A549 (cell line): ENCODE measurements at regions not wholly inside any gene's neighbourhood (a gene's known extent, or its start where the extent isn't known, plus 50 kb on each side); places are given as distances from the start of the nearest gene placed in this dataset.

Source experiments
- ATAC-seq, 2 experiments: fragments of 200-7000 bp in 1 of 2; fragments of >200 bp in 1 of 2; cut with Nextera tagmentation in 1 of 2; cut with Tn5 transposase in 1 of 2; 3 replicates each; pipeline versions ENCODE4 v1.8.0 to v1.9.1; 2018 to 2020; ENCODE audit warnings: mild to moderate bottlenecking in 1 of 2, moderate library complexity in 1 of 2
- CTCF ChIA-PET: fragments of 300-600 bp; sonication (Branson Sonifier 250); formaldehyde crosslinking; extraction: SDS; loops from one replicate; lab custom pipeline; 2021; ENCODE audit warnings: antibody characterized with exemption, inconsistent platforms; lab: Yijun Ruan, JAX
- POLR2A ChIA-PET: fragments of 350-600 bp; formaldehyde crosslinking; extraction: SDS; loops from one replicate; lab custom pipeline; 2021; ENCODE audit warnings: antibody characterized with exemption, inconsistent platforms; lab: Yijun Ruan, JAX
- DNase-seq, 2 experiments: peaks; one replicate each; pipeline versions ENCODE4 v3.0.0 to v3.0.0-alpha.2; 2011 to 2016; ENCODE audit warnings: low read depth in 1 of 2, low spot score in 1 of 2
- FAIRE-seq: peaks from 2 replicates; lab custom pipeline; 2011; peaks lifted over from hg19 to GRCh38; lab: Jason Lieb, UNC
- H3K27ac ChIP-seq, 2 experiments: fragments of >200 bp; sonication (Bioruptor Twin); formaldehyde crosslinking; 3 replicates each; pipeline ENCODE4 v1.5.1; 2016 to 2017
- H3K4me1 ChIP-seq: fragments of >200 bp; sonication (Bioruptor Twin); formaldehyde crosslinking; 3 replicates; pipeline ENCODE4 v1.6.1; 2016
- H3K4me2 ChIP-seq: fragments of >200 bp; sonication (Bioruptor Twin); formaldehyde crosslinking; 3 replicates; pipeline ENCODE4 v1.6.1; 2016
- H3K4me3 ChIP-seq: fragments of >200 bp; sonication (Bioruptor Twin); formaldehyde crosslinking; 3 replicates; pipeline ENCODE4 v1.5.1; 2016
- H3K9me3 ChIP-seq: fragments of >200 bp; sonication (Bioruptor Twin); formaldehyde crosslinking; 3 replicates; pipeline ENCODE4 v1.6.1; 2016
- CHD2 ChIP-seq: fragments of 150-350 bp; IDR thresholded peaks from 2 replicates; pipeline ENCODE4 v1.6.1; 2014; ENCODE audit warnings: low read length; ENCODE audit not compliant: partially characterized antibody
- E2F6 ChIP-seq: IDR thresholded peaks from 2 replicates; pipeline ENCODE4 v1.6.1; 2012; ENCODE audit warnings: low read depth, borderline replicate concordance
- EHMT2 ChIP-seq: fragments of 200-600 bp; sonication (generic); IDR thresholded peaks from 2 replicates; pipeline ENCODE4 v1.6.1; 2016; ENCODE audit warnings: antibody characterized with exemption, low read depth, mild to moderate bottlenecking, moderate library complexity
- EP300 ChIP-seq, 2 experiments: fragments of >200 bp; sonication (Bioruptor Twin); formaldehyde crosslinking; IDR thresholded peaks; 2 replicates in 1 of 2; 3 replicates in 1 of 2; pipeline ENCODE4 v1.6.1; 2016 to 2017
- ESRRA ChIP-seq: fragments of 150-350 bp; IDR thresholded peaks from 2 replicates; pipeline ENCODE4 v1.6.1; 2014; ENCODE audit warnings: mild to moderate bottlenecking, low read length, borderline replicate concordance
- FOSL2 ChIP-seq, 2 experiments: fragments of 450-650 bp in 1 of 2; fragments of >200 bp in 1 of 2; sonication (Bioruptor Twin) in 1 of 2; formaldehyde crosslinking; IDR thresholded peaks; 2 replicates each; pipeline versions ENCODE4 v1.5.0 to v1.6.1; 2016 to 2020; ENCODE audit warnings: mild to moderate bottlenecking in 1 of 2, moderate library complexity in 1 of 2
- FOXS1 ChIP-seq: fragments of 250-450 bp; sonication (Bioruptor Pico); IDR thresholded peaks from 2 replicates; pipeline ENCODE4 v1.5.0; 2020; ENCODE audit warnings: mild to moderate bottlenecking, moderate library complexity
- HDAC2 ChIP-seq: fragments of 200-600 bp; sonication (generic); IDR thresholded peaks from 2 replicates; pipeline ENCODE4 v1.6.1; 2016
- HEYL ChIP-seq: fragments of 250-450 bp; sonication (Bioruptor Pico); IDR thresholded peaks from 2 replicates; pipeline ENCODE4 v1.8.0; 2021; ENCODE audit warnings: mild to moderate bottlenecking, moderate library complexity
- HOXB13 ChIP-seq: fragments of 250-450 bp; sonication (Bioruptor Pico); IDR thresholded peaks from 2 replicates; pipeline ENCODE4 v1.5.0; 2020; ENCODE audit warnings: low read depth, mild to moderate bottlenecking, moderate library complexity
- JUN ChIP-seq, 2 experiments: fragments of >200 bp; sonication (Bioruptor Twin); formaldehyde crosslinking; IDR thresholded peaks; 2 replicates in 1 of 2; 3 replicates in 1 of 2; pipeline ENCODE4 v1.6.1; 2016 to 2017
- PHF8 ChIP-seq: fragments of 200-600 bp; sonication (generic); IDR thresholded peaks from 2 replicates; pipeline ENCODE4 v1.6.1; 2016; ENCODE audit warnings: low read depth, mild to moderate bottlenecking, antibody characterized with exemption, moderate library complexity, borderline replicate concordance
- POLR2AphosphoS2 ChIP-seq: conservative IDR thresholded peaks from 2 replicates; pipeline ENCODE4 v1.6.1; 2012; ENCODE audit warnings: low read length, improper control_type of control experiment, inconsistent platforms
- TP53 ChIP-seq: fragments of 250-450 bp; sonication (Bioruptor Pico); IDR thresholded peaks from 2 replicates; pipeline ENCODE4 v1.5.0; 2021; ENCODE audit warnings: mild to moderate bottlenecking, moderate library complexity
- ZC3H11A ChIP-seq: fragments of 450-650 bp; IDR thresholded peaks from 2 replicates; pipeline ENCODE4 v1.6.1; 2014; ENCODE audit warnings: antibody characterized with exemption, mild to moderate bottlenecking
- WGBS: methylation state at CpG from one replicate; pipeline ENCODE4 v1.1.6; 2017; ENCODE audit errors: missing lambda C conversion rate; 5-methylcytosine and 5-hydroxymethylcytosine counted together
- TF ChIP-seq, protein P1 (sequence below): IDR thresholded peaks from 2 replicates; pipeline ENCODE4 v1.6.1; 2012
- TF ChIP-seq, protein P2 (sequence below): fragments of >200 bp; sonication (Bioruptor Twin); formaldehyde crosslinking; IDR thresholded peaks from 3 replicates; pipeline ENCODE4 v1.5.1; 2016
- TF ChIP-seq, protein P3 (sequence below): fragments of 250-450 bp; sonication (Bioruptor Pico); IDR thresholded peaks from 2 replicates; pipeline ENCODE4 v1.5.0; 2020; ENCODE audit warnings: low read depth, mild to moderate bottlenecking, moderate library complexity
- TF ChIP-seq, protein P4 (sequence below): IDR thresholded peaks from 2 replicates; pipeline ENCODE4 v1.6.1; 2012
- TF ChIP-seq, protein P5 (sequence below): fragments of >200 bp; sonication (Bioruptor Twin); formaldehyde crosslinking; IDR thresholded peaks from 2 replicates; pipeline ENCODE4 v1.6.1; 2016

DNA sequence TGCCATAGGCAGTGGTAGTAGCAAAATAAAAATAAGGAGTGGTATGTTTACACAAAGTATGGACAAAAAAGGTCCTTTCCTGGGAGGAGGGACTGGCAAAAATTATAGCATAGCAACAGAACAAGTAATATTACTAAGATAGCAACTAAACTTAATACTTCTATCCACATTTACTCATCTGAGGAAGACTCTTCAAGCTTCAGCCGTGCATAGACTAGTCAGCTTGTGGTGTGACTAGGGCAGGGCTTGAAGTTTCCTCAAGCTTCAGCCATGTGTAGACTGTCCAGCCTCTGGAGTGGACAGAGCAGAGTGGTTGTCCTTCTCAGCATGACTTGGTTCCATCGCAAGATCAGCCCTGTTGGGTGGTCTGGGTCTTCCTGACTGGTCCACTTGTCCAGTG is 268.3 kb upstream of the RBMY1B start:
- CTCF ChIA-PET, result no interaction called here
- FAIRE-seq, result no peak

DNA sequence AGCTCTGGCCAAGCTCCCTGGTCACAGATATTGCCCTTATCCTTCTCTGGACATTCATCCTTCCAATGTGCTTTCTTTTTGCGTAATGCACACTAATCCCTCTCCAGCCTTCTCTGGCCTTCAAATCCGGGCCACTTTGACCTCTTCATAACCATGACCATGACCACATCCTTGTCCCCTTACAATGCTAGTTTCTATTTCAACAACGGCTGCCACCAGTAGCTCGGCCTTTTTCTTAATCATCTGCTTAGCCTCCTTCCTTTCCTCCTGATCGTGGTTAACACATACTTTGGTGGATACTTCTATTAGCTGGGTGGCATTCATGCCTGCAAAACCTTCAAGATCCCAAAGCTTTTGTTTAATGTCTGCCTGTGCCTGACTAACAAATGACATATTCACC is 264.4 kb upstream of the RBMY1B start:
- DNase-seq (no peak), FAIRE-seq (no peak), ATAC-seq (no peak)
- H3K4me3 ChIP-seq, result no peak overlapping the region
- H3K4me2 ChIP-seq, result no peak overlapping the region
- WGBS, result 7% methylated on average over 5 of the region's 5 CpGs
- ChIA-PET POLR2A (no interaction called here), CTCF (no interaction called here)
- H3K9me3 ChIP-seq, result no peaks in the 10 kb centered on the region
- no peak overlapping the region for H3K27ac ChIP-seq
- no peaks in the 10 kb centered on the region for H3K4me1 ChIP-seq
- TF ChIP-seq, protein P1, sequence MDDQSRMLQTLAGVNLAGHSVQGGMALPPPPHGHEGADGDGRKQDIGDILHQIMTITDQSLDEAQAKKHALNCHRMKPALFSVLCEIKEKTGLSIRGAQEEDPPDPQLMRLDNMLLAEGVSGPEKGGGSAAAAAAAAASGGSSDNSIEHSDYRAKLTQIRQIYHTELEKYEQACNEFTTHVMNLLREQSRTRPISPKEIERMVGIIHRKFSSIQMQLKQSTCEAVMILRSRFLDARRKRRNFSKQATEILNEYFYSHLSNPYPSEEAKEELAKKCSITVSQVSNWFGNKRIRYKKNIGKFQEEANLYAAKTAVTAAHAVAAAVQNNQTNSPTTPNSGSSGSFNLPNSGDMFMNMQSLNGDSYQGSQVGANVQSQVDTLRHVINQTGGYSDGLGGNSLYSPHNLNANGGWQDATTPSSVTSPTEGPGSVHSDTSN, result no peak
- TF ChIP-seq E2F6, result no peak
- TF ChIP-seq, protein P2, sequence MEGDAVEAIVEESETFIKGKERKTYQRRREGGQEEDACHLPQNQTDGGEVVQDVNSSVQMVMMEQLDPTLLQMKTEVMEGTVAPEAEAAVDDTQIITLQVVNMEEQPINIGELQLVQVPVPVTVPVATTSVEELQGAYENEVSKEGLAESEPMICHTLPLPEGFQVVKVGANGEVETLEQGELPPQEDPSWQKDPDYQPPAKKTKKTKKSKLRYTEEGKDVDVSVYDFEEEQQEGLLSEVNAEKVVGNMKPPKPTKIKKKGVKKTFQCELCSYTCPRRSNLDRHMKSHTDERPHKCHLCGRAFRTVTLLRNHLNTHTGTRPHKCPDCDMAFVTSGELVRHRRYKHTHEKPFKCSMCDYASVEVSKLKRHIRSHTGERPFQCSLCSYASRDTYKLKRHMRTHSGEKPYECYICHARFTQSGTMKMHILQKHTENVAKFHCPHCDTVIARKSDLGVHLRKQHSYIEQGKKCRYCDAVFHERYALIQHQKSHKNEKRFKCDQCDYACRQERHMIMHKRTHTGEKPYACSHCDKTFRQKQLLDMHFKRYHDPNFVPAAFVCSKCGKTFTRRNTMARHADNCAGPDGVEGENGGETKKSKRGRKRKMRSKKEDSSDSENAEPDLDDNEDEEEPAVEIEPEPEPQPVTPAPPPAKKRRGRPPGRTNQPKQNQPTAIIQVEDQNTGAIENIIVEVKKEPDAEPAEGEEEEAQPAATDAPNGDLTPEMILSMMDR, result no peak
- TF ChIP-seq POLR2AphosphoS2, result no peak
- TF ChIP-seq HOXB13 (CRISPR knock-in tag), result no peak
- no peak for TF ChIP-seq PHF8
- no peak for TF ChIP-seq HDAC2

More for the DNA sequence above, 268.3 kb upstream of the RBMY1B start:
- TF ChIP-seq EP300 (IDR thresholded peaks at IDR 0.05) (no peak), JUN (IDR thresholded peaks at IDR 0.05) (no peak), ESRRA (no peak), ZC3H11A (no peak), HEYL (CRISPR knock-in tag) (no peak), FOSL2 (IDR thresholded peaks at IDR 0.05) (no peak), FOSL2 (CRISPR knock-in tag; IDR thresholded peaks at IDR 0.05) (no peak), PHF8 (no peak), TP53 (CRISPR knock-in tag) (no peak), EHMT2 (no peak), CHD2 (no peak), POLR2AphosphoS2 (no peak), FOXS1 (CRISPR knock-in tag) (no peak)
- TF ChIP-seq, protein P3, sequence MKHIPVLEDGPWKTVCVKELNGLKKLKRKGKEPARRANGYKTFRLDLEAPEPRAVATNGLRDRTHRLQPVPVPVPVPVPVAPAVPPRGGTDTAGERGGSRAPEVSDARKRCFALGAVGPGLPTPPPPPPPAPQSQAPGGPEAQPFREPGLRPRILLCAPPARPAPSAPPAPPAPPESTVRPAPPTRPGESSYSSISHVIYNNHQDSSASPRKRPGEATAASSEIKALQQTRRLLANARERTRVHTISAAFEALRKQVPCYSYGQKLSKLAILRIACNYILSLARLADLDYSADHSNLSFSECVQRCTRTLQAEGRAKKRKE (CRISPR knock-in tag), result no peak
- TF ChIP-seq, protein P1, result no peak
- TF ChIP-seq, protein P4, sequence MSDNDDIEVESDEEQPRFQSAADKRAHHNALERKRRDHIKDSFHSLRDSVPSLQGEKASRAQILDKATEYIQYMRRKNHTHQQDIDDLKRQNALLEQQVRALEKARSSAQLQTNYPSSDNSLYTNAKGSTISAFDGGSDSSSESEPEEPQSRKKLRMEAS, result no peak
- TF ChIP-seq, protein P5, sequence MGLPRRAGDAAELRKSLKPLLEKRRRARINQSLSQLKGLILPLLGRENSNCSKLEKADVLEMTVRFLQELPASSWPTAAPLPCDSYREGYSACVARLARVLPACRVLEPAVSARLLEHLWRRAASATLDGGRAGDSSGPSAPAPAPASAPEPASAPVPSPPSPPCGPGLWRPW, result no peak
- TF ChIP-seq, all 56 proteins: peak for 0
- POLR2A ChIA-PET, result no interaction called here
- 14% methylated on average over 1 of the region's 2 CpGs for WGBS
- H3K27ac ChIP-seq, result no peak overlapping the region
- H3K4me2 ChIP-seq, result no peak overlapping the region
- no peak for DNase-seq
- H3K4me3 ChIP-seq, result no peak overlapping the region
- no peaks in the 10 kb centered on the region for H3K4me1 ChIP-seq
- ATAC-seq, result no peak
- H3K9me3 ChIP-seq, result no peaks in the 10 kb centered on the region
